GM18498 (cell line): ENCODE measurements at regions not wholly inside any gene's neighbourhood (a gene's known extent, or its start where the extent isn't known, plus 50 kb on each side); places are given as distances from the start of the nearest gene placed in this dataset.
A peak's percentile ranks its signal among the peaks of the same experiment; 100 is the strongest.

Source experiments
- ATAC-seq: cut with Tn5 transposase; IDR thresholded peaks from one replicate; pipeline ENCODE4 v1.9.1; 2021; ENCODE audit warnings: mild to moderate bottlenecking, moderate library complexity; ENCODE audit not compliant: unreplicated experiment

GRCh38 chr10:21264271-21264670, 261.2 kb downstream of the SKIDA1 start:
- ATAC-seq: no peak

- ATAC-seq: no peak
Measured at GRCh38 chr10:21263839-21264238, 261.6 kb downstream of the SKIDA1 start.

GRCh38 chr10:21263263-21263803, 262.1 kb downstream of the SKIDA1 start:
- ATAC-seq: no peak

- ATAC-seq: no peak
Measured at GRCh38 chr10:21261842-21262294, 263.6 kb downstream of the SKIDA1 start.

GRCh38 chr10:21260506-21261149, 264.9 kb downstream of the SKIDA1 start:
- ATAC-seq: no peak

- ATAC-seq: no peak
Measured at GRCh38 chr10:21260066-21260465, 265.4 kb downstream of the SKIDA1 start.

GRCh38 chr10:21257919-21258318, 267.6 kb downstream of the SKIDA1 start:
- ATAC-seq: no peak

- no peak for ATAC-seq
Measured at GRCh38 chr10:21257191-21257590, 268.3 kb downstream of the SKIDA1 start.

- no peak for ATAC-seq
Measured at GRCh38 chr10:21249435-21249834, 276.0 kb downstream of the SKIDA1 start.

GRCh38 chr10:21247592-21247991, 277.9 kb downstream of the SKIDA1 start:
- ATAC-seq: no peak

GRCh38 chr10:21246178-21246577, 279.3 kb downstream of the SKIDA1 start:
- no peak for ATAC-seq

- no peak for ATAC-seq
Measured at GRCh38 chr10:21243748-21244257, 281.7 kb downstream of the SKIDA1 start.

GRCh38 chr10:21242915-21243314, 282.6 kb downstream of the SKIDA1 start:
- no peak for ATAC-seq

GRCh38 chr10:21238717-21239116, 286.8 kb downstream of the SKIDA1 start:
- ATAC-seq: no peak

GRCh38 chr10:21238044-21238443, 287.4 kb downstream of the SKIDA1 start:
- ATAC-seq: no peak

GRCh38 chr10:21234761-21235160, 290.7 kb downstream of the SKIDA1 start:
- ATAC-seq: no peak

GRCh38 chr10:21230219-21230618, 295.3 kb downstream of the SKIDA1 start:
- ATAC-seq: peak; percentile 43

- ATAC-seq: no peak
Measured at GRCh38 chr10:21217748-21218367, 307.6 kb downstream of the SKIDA1 start.

- no peak for ATAC-seq
Measured at GRCh38 chr10:21217107-21217506, 308.4 kb downstream of the SKIDA1 start.

- no peak for ATAC-seq
Measured at GRCh38 chr10:21214329-21214728, 311.2 kb downstream of the SKIDA1 start.

- ATAC-seq: no peak
Measured at GRCh38 chr10:21213381-21213780, 312.1 kb downstream of the SKIDA1 start.

GRCh38 chr10:21212912-21213311, 312.6 kb downstream of the SKIDA1 start:
- ATAC-seq: no peak
